GM23338 (cell line): ENCODE measurements at regions not wholly inside any gene's neighbourhood (a gene's known extent, or its start where the extent isn't known, plus 50 kb on each side); places are given as distances from the start of the nearest gene placed in this dataset.

ENCODE experiments used
- ATAC-seq: fragments of 200-7000 bp; cut with Tn5 transposase; 3 replicates; pipeline ENCODE4 v1.9.1; 2020
- DNase-seq: peaks from one replicate; pipeline ENCODE4 v3.0.0-alpha.2; 2015; ENCODE audit warnings: low spot score
- H2AFZ ChIP-seq: fragments of 200-600 bp; sonication (generic); 2 replicates; pipeline ENCODE4 v1.8.0; 2016; ENCODE audit warnings: antibody characterized with exemption, mild to moderate bottlenecking, moderate library complexity
- H3F3A ChIP-seq: fragments of 200-600 bp; sonication (generic); replicated peaks from 2 replicates; pipeline ENCODE4 v1.8.0; 2017; ENCODE audit warnings: antibody characterized with exemption, mixed run types, low read depth
- H3K27ac ChIP-seq: fragments of 200-600 bp; sonication (generic); 2 replicates; pipeline ENCODE4 v1.6.1; 2016; ENCODE audit warnings: low read depth
- H3K27me3 ChIP-seq: fragments of 200-600 bp; sonication (generic); 2 replicates; pipeline ENCODE4 v1.8.0; 2016; ENCODE audit warnings: mild to moderate bottlenecking, mixed run types, moderate library complexity; ENCODE audit not compliant: insufficient read depth
- H3K36me3 ChIP-seq: fragments of 200-600 bp; sonication (generic); 2 replicates; pipeline ENCODE4 v1.8.0; 2016; ENCODE audit warnings: mild to moderate bottlenecking; ENCODE audit not compliant: insufficient read depth
- H3K4me1 ChIP-seq: fragments of 200-600 bp; sonication (generic); 2 replicates; pipeline ENCODE4 v1.8.0; 2016; ENCODE audit warnings: mild to moderate bottlenecking, moderate library complexity; ENCODE audit not compliant: insufficient read depth
- H3K4me2 ChIP-seq: fragments of 200-600 bp; sonication (generic); 2 replicates; pipeline ENCODE4 v1.7.1; 2017; ENCODE audit warnings: mixed run types
- H3K4me3 ChIP-seq: fragments of 200-600 bp; sonication (generic); 2 replicates; pipeline ENCODE4 v1.6.1; 2016; ENCODE audit warnings: mixed run types
- H3K79me2 ChIP-seq: fragments of 200-600 bp; sonication (generic); replicated peaks from 2 replicates; pipeline ENCODE4 v1.8.0; 2017; ENCODE audit warnings: mild to moderate bottlenecking; ENCODE audit not compliant: insufficient read depth
- H3K9me2 ChIP-seq: fragments of 200-600 bp; sonication (generic); 2 replicates; pipeline ENCODE4 v1.8.0; 2017; ENCODE audit not compliant: insufficient read depth
- H4K20me1 ChIP-seq: fragments of 200-600 bp; sonication (generic); replicated peaks from 2 replicates; pipeline ENCODE4 v1.8.0; 2017; ENCODE audit warnings: mild to moderate bottlenecking; ENCODE audit not compliant: insufficient read depth
- H3K27ac Mint-ChIP-seq: 2 replicates; pipeline ENCODE4 v1.8.0; 2020; ENCODE audit warnings: inconsistent platforms, mild to moderate bottlenecking, moderate library complexity, mixed read lengths
- H3K27me3 Mint-ChIP-seq: 3 replicates; pipeline ENCODE4 v1.8.0; 2022; ENCODE audit warnings: low read depth, mild to moderate bottlenecking, moderate library complexity, mixed read lengths, inconsistent platforms; ENCODE audit not compliant: insufficient read depth, poor library complexity
- H3K36me3 Mint-ChIP-seq: 3 replicates; pipeline ENCODE4 v1.8.0; 2021; ENCODE audit warnings: low read depth, mild to moderate bottlenecking, inconsistent platforms, moderate library complexity, mixed read lengths
- H3K4me1 Mint-ChIP-seq: 3 replicates; pipeline ENCODE4 v1.8.0; 2020; ENCODE audit warnings: mild to moderate bottlenecking, inconsistent platforms, mixed read lengths
- H3K4me3 Mint-ChIP-seq: 3 replicates; pipeline ENCODE4 v1.8.0; 2021; ENCODE audit warnings: moderate library complexity, mild to moderate bottlenecking, inconsistent platforms, mixed read lengths
- H3K9me3 Mint-ChIP-seq: 3 replicates; pipeline ENCODE4 v1.8.0; 2020; ENCODE audit warnings: moderate library complexity, mild to moderate bottlenecking, inconsistent platforms, mixed read lengths
- CREB1 ChIP-seq: fragments of 250-450 bp; sonication (Bioruptor Pico); IDR thresholded peaks from 2 replicates; pipeline ENCODE4 v1.5.0; 2020; ENCODE audit warnings: low read depth, mild to moderate bottlenecking, moderate library complexity
- CTCF ChIP-seq, 2 experiments: fragments of 200-600 bp in 1 of 2; sonication (generic) in 1 of 2; conservative IDR thresholded peaks; 2 replicates each; pipeline versions ENCODE4 v1.5.1 to v1.6.1; 2016 to 2017; ENCODE audit warnings: antibody characterized with exemption in 2 of 2, low read depth in 2 of 2, mild to moderate bottlenecking in 2 of 2, moderate library complexity in 1 of 2
- ETS1 ChIP-seq: IDR thresholded peaks from 2 replicates; pipeline ENCODE4 v1.6.1; 2016; ENCODE audit warnings: antibody characterized with exemption
- REST ChIP-seq: IDR thresholded peaks from one replicate; pipeline ENCODE4 v1.6.1; 2018; ENCODE audit warnings: antibody characterized with exemption; ENCODE audit not compliant: unreplicated experiment
- ZNF114 ChIP-seq: fragments of 250-450 bp; sonication (Bioruptor Pico); IDR thresholded peaks from 2 replicates; pipeline ENCODE4 v1.5.0; 2020; ENCODE audit warnings: mild to moderate bottlenecking, moderate library complexity
- ZNF331 ChIP-seq: fragments of 250-450 bp; sonication (Bioruptor Pico); IDR thresholded peaks from 2 replicates; pipeline ENCODE4 v1.5.0; 2020; ENCODE audit warnings: low read depth, mild to moderate bottlenecking, moderate library complexity

GRCh38 chr2:8236391-8236790 lies 445.5 kb upstream of the ID2 start:
- no peak overlapping the region for H3K27ac ChIP-seq
- H3K79me2 ChIP-seq: no peaks in the 10 kb centered on the region
- no peaks in the 10 kb centered on the region for H3K27me3 ChIP-seq
- Mint-ChIP-seq H3K9me3 (peaks cover 3% of the 10 kb centered on the region; the same call in 1 of the 3 replicates), H3K27ac (no peak overlapping the region), H3K36me3 (no peaks in the 10 kb centered on the region), H3K4me1 (peaks cover 22% of the 10 kb centered on the region), H3K27me3 (peaks cover 4% of the 10 kb centered on the region), H3K4me3 (no peak overlapping the region)
- peaks cover 5% of the 10 kb centered on the region; the same call in 1 of the 2 replicates for H3F3A ChIP-seq
- no peak for ATAC-seq
- no peak for TF ChIP-seq ZNF114 (CRISPR knock-in tag)
- no peak for TF ChIP-seq ETS1
- TF ChIP-seq CTCF (conservative IDR thresholded peaks at IDR 0.05; ENCODE audit: low read depth in 2 of 2): no peak
- no peak for TF ChIP-seq REST
- no peak for TF ChIP-seq CREB1 (CRISPR knock-in tag)
- H3K9me2 ChIP-seq: peaks cover 5% of the 10 kb centered on the region; the same call in 1 of the 2 replicates
- H4K20me1 ChIP-seq: no peaks in the 10 kb centered on the region
- H3K36me3 ChIP-seq: no peaks in the 10 kb centered on the region
- DNase-seq: no peak
- H3K4me1 ChIP-seq: peaks cover 10% of the 10 kb centered on the region
- no peak overlapping the region; the same call in 1 of the 2 replicates for H2AFZ ChIP-seq
- H3K4me2 ChIP-seq: no peak overlapping the region
- H3K4me3 ChIP-seq: no peak overlapping the region

GRCh38 chr2:8238521-8239230 lies 443.2 kb upstream of the ID2 start:
- peaks cover 22% of the 10 kb centered on the region for H3K4me1 Mint-ChIP-seq
- H3K9me2 ChIP-seq: peaks cover 5% of the 10 kb centered on the region; the same call in 1 of the 2 replicates
- peak overlapping the region; percentile 13; the same call in 1 of the 2 replicates for H3K27ac Mint-ChIP-seq
- ATAC-seq: no peak
- no peak for DNase-seq
- no peaks in the 10 kb centered on the region for H4K20me1 ChIP-seq
- H2AFZ ChIP-seq: no peak overlapping the region
- H3K36me3 Mint-ChIP-seq: peaks cover 10% of the 10 kb centered on the region
- H3K27me3 Mint-ChIP-seq: peaks cover 4% of the 10 kb centered on the region
- peaks cover 5% of the 10 kb centered on the region; the same call in 1 of the 2 replicates for H3F3A ChIP-seq
- H3K4me3 Mint-ChIP-seq: no peak overlapping the region
- H3K4me3 ChIP-seq: no peak overlapping the region
- H3K36me3 ChIP-seq: no peaks in the 10 kb centered on the region; the same call in 1 of the 2 replicates
- no peaks in the 10 kb centered on the region for H3K27me3 ChIP-seq
- H3K27ac ChIP-seq: no peak overlapping the region
- H3K4me1 ChIP-seq: peaks cover 10% of the 10 kb centered on the region
- H3K79me2 ChIP-seq: no peaks in the 10 kb centered on the region
- no peak overlapping the region for H3K4me2 ChIP-seq
- H3K9me3 Mint-ChIP-seq: peaks cover 10% of the 10 kb centered on the region; the same call in 2 of the 3 replicates
- TF ChIP-seq ZNF331 (CRISPR knock-in tag) (no peak), ETS1 (no peak)
